Trophoblast cell (in vitro differentiated cells and primary cell): ENCODE measurements at regions not wholly inside any gene's neighbourhood (a gene's known extent, or its start where the extent isn't known, plus 50 kb on each side); places are given as distances from the start of the nearest gene placed in this dataset.

Experiments used
- DNase-seq, 2 donors: peaks; one replicate each; pipeline ENCODE4 v3.0.0-alpha.2; 2016
- H2AFZ ChIP-seq: 2 replicates; pipeline ENCODE4 v1.6.1; 2013; ENCODE audit warnings: low read length, moderate library complexity, mild to moderate bottlenecking; ENCODE audit not compliant: insufficient read depth, poor library complexity
- H2AK5ac ChIP-seq: 2 replicates; pipeline ENCODE4 v1.6.1; 2013; ENCODE audit warnings: mild to moderate bottlenecking, low read length
- H2BK120ac ChIP-seq: 2 replicates; pipeline ENCODE4 v1.6.1; 2013; ENCODE audit warnings: low read length, mild to moderate bottlenecking, moderate library complexity; ENCODE audit not compliant: insufficient read depth, poor library complexity
- H2BK12ac ChIP-seq: 2 replicates; pipeline ENCODE4 v1.6.1; 2013; ENCODE audit warnings: mild to moderate bottlenecking, low read length, moderate library complexity
- H2BK5ac ChIP-seq: 2 replicates; pipeline ENCODE4 v1.6.1; 2013; ENCODE audit warnings: low read length, low read depth, moderate library complexity, mild to moderate bottlenecking; ENCODE audit not compliant: poor library complexity
- H3K14ac ChIP-seq: 2 replicates; pipeline ENCODE4 v1.6.1; 2013; ENCODE audit warnings: mild to moderate bottlenecking, low read length
- H3K18ac ChIP-seq: 2 replicates; pipeline ENCODE4 v1.6.1; 2013; ENCODE audit warnings: mild to moderate bottlenecking, low read length
- H3K23ac ChIP-seq: 2 replicates; pipeline ENCODE4 v1.6.1; 2013; ENCODE audit warnings: low read length
- H3K27ac ChIP-seq: 2 replicates; pipeline ENCODE4 v1.5.1; 2013; ENCODE audit warnings: low read depth, mild to moderate bottlenecking, inconsistent platforms, low read length, moderate library complexity
- H3K27me3 ChIP-seq: 2 replicates; pipeline ENCODE4 v1.6.1; 2013; ENCODE audit warnings: inconsistent platforms, mild to moderate bottlenecking, low read length, moderate library complexity; ENCODE audit not compliant: insufficient read depth
- H3K36me3 ChIP-seq, 2 experiments: 1 replicate in 1 of 2; 2 replicates in 1 of 2; pipeline ENCODE4 v1.6.1; 2013; ENCODE audit warnings: low read length in 2 of 2, mild to moderate bottlenecking in 2 of 2, moderate library complexity in 1 of 2; ENCODE audit not compliant: insufficient read depth in 2 of 2, control insufficient read depth in 1 of 2
- H3K4ac ChIP-seq: 2 replicates; pipeline ENCODE4 v1.6.1; 2013; ENCODE audit warnings: low read depth, mild to moderate bottlenecking, low read length, moderate library complexity
- H3K4me1 ChIP-seq, 2 experiments: 1 replicate in 1 of 2; 2 replicates in 1 of 2; pipeline ENCODE4 v1.6.1; 2013; ENCODE audit warnings: low read length in 2 of 2, mild to moderate bottlenecking in 2 of 2, moderate library complexity in 1 of 2; ENCODE audit not compliant: insufficient read depth in 2 of 2, control insufficient read depth in 1 of 2
- H3K4me2 ChIP-seq: 2 replicates; pipeline ENCODE4 v1.6.1; 2013; ENCODE audit warnings: inconsistent platforms, mild to moderate bottlenecking, low read length, moderate library complexity
- H3K4me3 ChIP-seq: 2 replicates; pipeline ENCODE4 v1.5.1; 2013; ENCODE audit warnings: mild to moderate bottlenecking, low read depth, low read length, inconsistent platforms
- H3K79me1 ChIP-seq: one replicate; pipeline ENCODE4 v1.6.1; 2013; ENCODE audit warnings: low read length
- H3K79me2 ChIP-seq: 2 replicates; pipeline ENCODE4 v1.6.1; 2013; ENCODE audit warnings: low read length, mild to moderate bottlenecking; ENCODE audit not compliant: control insufficient read depth, insufficient read depth, poor library complexity
- H3K9ac ChIP-seq: 2 replicates; pipeline ENCODE4 v1.6.1; 2013; ENCODE audit warnings: mild to moderate bottlenecking, low read length
- H3K9me3 ChIP-seq: 2 replicates; pipeline ENCODE4 v1.6.1; 2013; ENCODE audit warnings: low read depth, mild to moderate bottlenecking, control low read depth, inconsistent platforms, low read length; ENCODE audit not compliant: insufficient read depth
- H4K12ac ChIP-seq: 2 replicates; pipeline ENCODE4 v1.6.1; 2013; ENCODE audit warnings: low read depth, mild to moderate bottlenecking, low read length, moderate library complexity
- H4K8ac ChIP-seq: 2 replicates; pipeline ENCODE4 v1.6.1; 2013; ENCODE audit warnings: low read depth, mild to moderate bottlenecking, low read length, moderate library complexity
- H4K91ac ChIP-seq: one replicate; pipeline ENCODE4 v1.6.1; 2013; ENCODE audit warnings: low read depth, mild to moderate bottlenecking, low read length, moderate library complexity
- WGBS: extraction: QIAGEN DNeasy Blood & Tissue Kit; methylation state at CpG from one replicate; pipeline ENCODE4 v1.1.7; 2013; ENCODE audit warnings: missing lambda C conversion rate; ENCODE audit not compliant: insufficient read length, insufficient coverage; ENCODE audit errors: extremely low coverage; 5-methylcytosine and 5-hydroxymethylcytosine counted together

DNA sequence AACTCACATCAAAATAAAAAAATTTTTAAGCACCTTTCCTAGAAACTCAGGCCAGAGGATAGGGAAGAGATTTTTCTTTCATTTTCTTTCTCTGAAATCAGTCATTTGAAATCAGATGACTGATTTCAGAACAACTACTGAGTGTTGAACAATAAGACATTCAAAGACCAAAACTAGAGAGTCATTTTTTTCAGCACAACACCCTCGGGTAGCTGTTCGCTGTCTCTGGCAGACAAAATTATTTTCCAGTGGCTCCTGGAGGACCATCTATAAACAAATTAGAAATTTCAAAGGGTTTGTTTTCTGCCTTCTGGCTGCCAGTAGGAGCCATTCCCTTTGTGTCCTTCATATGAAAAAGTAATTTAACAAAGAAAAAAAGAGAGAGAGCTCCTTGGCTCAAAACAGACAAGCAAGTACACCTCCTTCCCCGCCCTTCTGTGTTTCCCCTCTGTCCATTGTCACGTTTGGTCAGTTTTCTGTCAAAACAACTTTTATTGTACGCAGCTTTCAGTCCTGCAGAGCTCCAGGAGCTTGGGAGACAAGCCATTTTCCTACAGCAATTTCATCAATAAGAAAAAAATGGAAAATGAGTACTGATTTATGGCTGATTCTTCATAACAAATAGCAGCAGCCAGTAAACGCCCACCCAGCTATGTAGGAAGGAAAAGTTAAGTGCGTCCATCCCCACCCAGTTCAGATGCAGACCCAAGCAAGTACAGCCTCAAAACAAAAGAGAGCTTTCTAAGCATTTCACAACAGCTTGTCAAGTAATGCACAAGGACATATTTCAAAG, 405.2 kb downstream of the ZNF608 start:
- no peak overlapping the region for H3K4me3 ChIP-seq
- H3K14ac ChIP-seq, result no peak overlapping the region
- H3K23ac ChIP-seq, result no peak overlapping the region
- H2BK5ac ChIP-seq, result no peak overlapping the region
- H3K79me2 ChIP-seq, result no peaks in the 10 kb centered on the region
- H2BK120ac ChIP-seq, result no peak overlapping the region
- H3K4me1 ChIP-seq, result no peaks in the 10 kb centered on the region
- peak overlapping the region; percentile 21 for H3K4me2 ChIP-seq
- H3K36me3 ChIP-seq, result no peaks in the 10 kb centered on the region
- no peak overlapping the region for H4K91ac ChIP-seq
- H4K8ac ChIP-seq, result no peak overlapping the region
- H4K12ac ChIP-seq, result no peak overlapping the region
- H2AFZ ChIP-seq, result no peak overlapping the region
- no CpG with 5 or more reads among the region's 7 CpGs for WGBS
- no peak overlapping the region for H3K9ac ChIP-seq
- no peak for DNase-seq
- no peaks in the 10 kb centered on the region for H3K27me3 ChIP-seq
- H2BK12ac ChIP-seq, result no peak overlapping the region
- no peaks in the 10 kb centered on the region for H3K9me3 ChIP-seq
- H3K4ac ChIP-seq, result no peak overlapping the region
- no peaks in the 10 kb centered on the region for H3K79me1 ChIP-seq
- no peak overlapping the region for H2AK5ac ChIP-seq
- no peak overlapping the region for H3K27ac ChIP-seq
- no peak overlapping the region for H3K18ac ChIP-seq

- no peak overlapping the region for H3K9ac ChIP-seq
- no peak overlapping the region for H2AK5ac ChIP-seq
- H3K4me3 ChIP-seq, result no peak overlapping the region
- H3K36me3 ChIP-seq, result no peaks in the 10 kb centered on the region
- H4K12ac ChIP-seq, result no peak overlapping the region
- no peak overlapping the region for H2BK5ac ChIP-seq
- DNase-seq, result peak in 1 of 2 donors; percentile 52
- H4K91ac ChIP-seq, result no peak overlapping the region
- H3K4me2 ChIP-seq, result no peak overlapping the region
- no peak overlapping the region for H2BK120ac ChIP-seq
- no peak overlapping the region for H3K14ac ChIP-seq
- no peaks in the 10 kb centered on the region for H3K79me2 ChIP-seq
- H2BK12ac ChIP-seq, result no peak overlapping the region
- H3K18ac ChIP-seq, result no peak overlapping the region
- no peak overlapping the region for H3K27ac ChIP-seq
- H3K79me1 ChIP-seq, result no peaks in the 10 kb centered on the region
- no peak overlapping the region for H2AFZ ChIP-seq
- no peak overlapping the region for H4K8ac ChIP-seq
- H3K9me3 ChIP-seq, result no peaks in the 10 kb centered on the region
- no peaks in the 10 kb centered on the region for H3K4me1 ChIP-seq
- H3K27me3 ChIP-seq, result no peaks in the 10 kb centered on the region
- H3K23ac ChIP-seq, result no peak overlapping the region
- H3K4ac ChIP-seq, result no peak overlapping the region
These were observed 408.4 kb downstream of the ZNF608 start for GRCh38 chr5:124337996-124338395.

DNA sequence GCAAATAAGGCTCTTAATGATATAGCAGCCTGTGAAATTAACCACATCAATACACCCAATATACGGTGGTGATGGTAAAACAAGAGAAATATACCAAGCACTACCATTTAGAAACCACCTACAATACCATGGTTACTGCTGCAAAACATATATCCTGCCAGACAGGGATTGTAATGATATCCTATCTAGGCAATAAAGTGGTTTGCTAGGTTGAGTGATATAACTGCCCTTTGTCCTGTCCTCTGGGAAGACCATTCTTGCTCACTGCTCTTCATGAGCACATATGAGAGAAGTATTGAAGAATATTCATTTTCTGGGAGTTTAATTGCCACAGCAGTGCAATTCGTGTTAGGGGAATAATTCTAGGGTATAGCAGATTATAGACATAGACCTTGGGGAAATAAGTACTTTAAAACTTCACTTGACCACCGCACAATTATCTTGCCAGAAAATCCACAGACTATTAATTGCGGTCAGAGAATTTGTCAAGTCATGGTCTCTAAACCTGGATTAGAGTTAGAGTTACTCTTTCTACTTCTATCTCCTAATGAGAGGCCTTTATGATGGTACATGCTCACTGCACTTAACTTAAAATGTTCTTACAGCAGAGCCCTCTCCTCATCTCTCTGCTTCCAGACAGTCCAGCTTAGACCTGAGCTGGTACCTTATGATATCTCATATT, 413.0 kb downstream of the ZNF608 start:
- Histone ChIP-seq H3K36me3 (no peaks in the 10 kb centered on the region), H3K79me1 (no peaks in the 10 kb centered on the region), H2AK5ac (no peak overlapping the region), H3K4ac (no peak overlapping the region), H3K4me1 (no peaks in the 10 kb centered on the region), H3K9ac (no peak overlapping the region), H3K27ac (no peak overlapping the region), H4K12ac (no peak overlapping the region), H3K14ac (no peak overlapping the region), H2BK12ac (no peak overlapping the region), H4K8ac (no peak overlapping the region), H3K18ac (no peak overlapping the region), H3K23ac (no peak overlapping the region), H2BK5ac (no peak overlapping the region), H4K91ac (no peak overlapping the region), H3K4me3 (no peak overlapping the region), H2BK120ac (no peak overlapping the region), H3K9me3 (no peaks in the 10 kb centered on the region), H3K27me3 (no peaks in the 10 kb centered on the region), H2AFZ (no peak overlapping the region), H3K79me2 (no peaks in the 10 kb centered on the region), H3K4me2 (no peak overlapping the region)
- no CpG with 5 or more reads among the region's 4 CpGs for WGBS
- DNase-seq, result no peak

DNA sequence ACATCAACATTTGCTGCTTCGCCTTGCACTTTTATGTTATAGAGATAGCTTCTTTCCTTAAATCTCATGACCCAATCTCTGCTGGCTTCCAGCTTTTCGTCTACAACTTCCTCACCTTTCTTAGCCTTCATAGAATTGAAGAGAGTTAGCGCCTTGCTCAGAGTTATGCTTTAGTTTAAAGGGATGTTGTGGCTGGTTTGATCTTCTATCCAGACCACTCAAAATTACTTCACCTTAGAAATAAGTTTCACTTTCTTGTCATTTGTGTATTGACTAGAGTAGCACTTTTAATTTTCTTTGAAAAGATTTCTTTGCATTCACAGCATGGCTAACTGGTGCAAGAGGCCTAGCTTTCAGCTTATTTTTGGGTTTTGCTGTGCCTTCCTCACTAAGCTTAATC, 414.2 kb downstream of the ZNF608 start:
- no peak overlapping the region for H3K23ac ChIP-seq
- no peak overlapping the region for H3K4ac ChIP-seq
- H2AFZ ChIP-seq, result no peak overlapping the region
- no peak overlapping the region for H2BK12ac ChIP-seq
- WGBS, result no CpG with 5 or more reads among the region's 3 CpGs
- no peaks in the 10 kb centered on the region for H3K36me3 ChIP-seq
- no peak for DNase-seq
- no peak overlapping the region for H4K12ac ChIP-seq
- H3K4me3 ChIP-seq, result no peak overlapping the region
- H4K91ac ChIP-seq, result no peak overlapping the region
- no peaks in the 10 kb centered on the region for H3K27me3 ChIP-seq
- no peak overlapping the region for H2BK5ac ChIP-seq
- H3K9me3 ChIP-seq, result no peaks in the 10 kb centered on the region
- H3K27ac ChIP-seq, result no peak overlapping the region
- H3K14ac ChIP-seq, result no peak overlapping the region
- no peak overlapping the region for H3K9ac ChIP-seq
- no peak overlapping the region for H2BK120ac ChIP-seq
- H2AK5ac ChIP-seq, result no peak overlapping the region
- H3K79me1 ChIP-seq, result no peaks in the 10 kb centered on the region
- no peaks in the 10 kb centered on the region for H3K4me1 ChIP-seq
- H3K79me2 ChIP-seq, result no peaks in the 10 kb centered on the region
- H3K18ac ChIP-seq, result no peak overlapping the region
- no peak overlapping the region for H4K8ac ChIP-seq
- H3K4me2 ChIP-seq, result no peak overlapping the region
